ENCODE measurements at regions not wholly inside any gene's neighbourhood (a gene's known extent, or its start where the extent isn't known, plus 50 kb on each side); places are given as distances from the start of the nearest gene placed in this dataset.
"Not testable (repeated sequence)": the region's sequence is repeated elsewhere in the genome, so short reads cannot be mapped to it uniquely, and the experiment has no call there.

DNA sequence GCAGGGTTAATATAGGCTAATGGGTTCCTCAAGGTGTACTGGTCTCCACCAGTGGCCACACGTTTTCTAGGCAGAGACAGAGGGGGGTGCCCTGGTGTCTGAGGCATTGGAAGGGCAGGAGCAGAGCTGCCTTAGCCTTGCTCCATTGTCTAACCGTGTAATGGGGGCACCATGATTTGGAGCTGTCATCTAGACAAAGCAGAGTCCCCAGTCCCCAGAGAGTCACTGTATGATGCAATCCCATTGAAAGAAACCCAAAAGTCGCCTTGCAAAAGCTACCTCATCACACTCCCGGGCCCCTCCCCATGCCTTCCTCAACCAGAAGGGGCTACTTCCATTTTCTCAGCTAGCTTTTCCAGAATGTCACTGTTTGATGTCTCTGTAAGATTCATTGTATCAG lies 487.1 kb downstream of the AACS start:
- DNase-seq (ENCODE audit: low read depth in 2 of 2): no peak

GRCh38 chr12:125561008-125561407 lies 495.8 kb downstream of the AACS start:
- DNase-seq (ENCODE audit: low read depth in 2 of 2): not testable (repeated sequence)

DNA sequence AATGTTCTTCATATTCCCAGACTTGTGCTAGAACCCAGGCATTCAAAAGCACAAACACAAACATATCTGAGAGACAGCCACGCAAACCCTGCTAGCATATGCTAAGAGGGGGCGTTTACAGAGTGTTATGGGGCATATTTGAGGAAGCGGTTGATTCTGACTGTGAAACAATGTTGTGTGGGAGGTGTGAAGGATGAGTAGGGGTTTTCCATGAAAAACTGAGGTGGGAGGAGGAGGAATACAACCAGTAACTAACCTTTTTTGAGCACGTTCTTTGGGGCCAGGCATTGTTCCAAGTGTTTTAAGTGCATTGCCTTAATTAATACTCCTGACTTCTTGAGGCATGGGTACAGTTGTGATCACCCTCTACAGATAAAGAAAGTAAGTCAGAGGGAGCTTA lies 499.5 kb downstream of the AACS start:
- DNase-seq (ENCODE audit: low read depth in 2 of 2): no peak

GRCh38 chr12:125567581-125567980 lies 502.3 kb downstream of the AACS start:
- no peak for DNase-seq (ENCODE audit: low read depth in 2 of 2)

DNA sequence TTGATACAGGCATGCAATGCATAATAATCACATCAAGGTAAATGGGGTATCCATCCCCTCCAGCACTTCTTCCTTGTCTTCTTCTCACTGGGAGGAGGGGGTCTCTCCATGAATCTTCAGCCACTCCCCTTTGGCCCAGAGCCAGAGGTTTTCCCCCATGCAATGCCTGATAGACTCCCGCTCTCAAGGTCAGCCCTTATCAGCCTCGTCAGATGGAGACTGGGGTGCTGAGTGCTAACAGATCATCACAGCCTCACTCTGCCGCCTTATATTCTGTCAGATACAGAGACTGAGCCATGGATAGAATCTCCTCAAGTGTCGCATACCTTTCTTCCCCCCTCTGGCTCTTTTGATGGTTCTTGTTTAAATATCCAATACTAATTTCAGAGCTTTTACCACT lies 503.1 kb downstream of the AACS start:
- no peak for DNase-seq (ENCODE audit: low read depth in 2 of 2)

DNA sequence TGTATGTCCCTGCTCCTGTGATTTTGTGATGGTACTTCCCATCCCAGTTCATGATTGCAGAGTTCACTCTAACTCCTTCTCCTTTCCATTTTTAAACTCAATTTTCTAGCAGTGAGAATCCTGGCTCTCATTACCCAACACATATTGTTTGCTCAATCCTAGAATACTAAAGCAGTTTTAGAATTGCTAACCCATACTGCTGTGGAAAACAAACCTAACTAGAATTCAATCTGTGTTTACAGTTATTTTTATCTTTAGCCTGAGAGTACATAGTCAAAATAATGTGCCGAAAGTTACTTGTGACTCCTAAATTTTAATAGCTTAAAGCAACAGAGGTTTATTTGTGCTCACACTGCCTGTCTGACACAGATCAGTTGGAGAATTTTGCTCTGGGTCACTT lies 508.0 kb downstream of the AACS start:
- no peak for DNase-seq (ENCODE audit: low read depth in 2 of 2)

DNA sequence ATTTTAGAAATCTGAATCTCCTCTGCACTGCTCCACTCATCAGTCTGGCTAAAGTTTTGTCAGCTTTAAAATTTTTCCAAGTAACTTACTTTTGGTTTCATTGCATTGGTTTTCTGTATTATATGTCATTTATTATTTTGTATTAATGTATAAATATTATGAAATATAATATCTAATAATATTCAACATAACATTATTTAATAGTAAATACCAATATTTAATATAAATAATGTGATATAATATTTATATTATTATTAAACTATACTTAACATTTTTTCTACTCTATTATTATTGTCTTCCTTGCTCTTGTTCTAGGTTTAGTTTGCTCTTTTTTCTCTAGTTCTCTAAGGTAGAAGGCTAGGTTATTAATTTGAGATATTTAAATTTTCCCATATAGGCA lies 512.1 kb downstream of the AACS start:
- no peak for DNase-seq (ENCODE audit: low read depth in 2 of 2)

DNA sequence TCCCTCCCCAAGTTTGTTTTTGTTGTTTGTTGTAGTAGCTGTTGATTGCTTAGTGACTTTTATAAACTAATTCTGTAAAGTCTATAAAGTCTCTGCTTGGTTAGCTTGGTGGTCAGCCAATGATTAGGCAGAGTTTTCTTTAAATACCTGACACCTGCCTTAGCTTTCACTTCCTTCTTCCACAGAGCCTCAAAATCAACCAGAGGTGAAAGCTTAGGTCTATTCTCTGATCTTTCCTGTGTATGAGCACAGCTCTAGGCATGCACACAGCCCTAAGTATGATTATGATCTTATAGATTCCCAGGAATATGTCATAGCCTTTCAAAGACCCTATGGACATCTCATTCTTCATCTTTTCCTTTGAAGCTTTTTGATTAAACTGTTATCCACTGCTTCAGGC lies 514.7 kb downstream of the AACS start:
- no peak for DNase-seq (ENCODE audit: low read depth in 2 of 2)

DNA sequence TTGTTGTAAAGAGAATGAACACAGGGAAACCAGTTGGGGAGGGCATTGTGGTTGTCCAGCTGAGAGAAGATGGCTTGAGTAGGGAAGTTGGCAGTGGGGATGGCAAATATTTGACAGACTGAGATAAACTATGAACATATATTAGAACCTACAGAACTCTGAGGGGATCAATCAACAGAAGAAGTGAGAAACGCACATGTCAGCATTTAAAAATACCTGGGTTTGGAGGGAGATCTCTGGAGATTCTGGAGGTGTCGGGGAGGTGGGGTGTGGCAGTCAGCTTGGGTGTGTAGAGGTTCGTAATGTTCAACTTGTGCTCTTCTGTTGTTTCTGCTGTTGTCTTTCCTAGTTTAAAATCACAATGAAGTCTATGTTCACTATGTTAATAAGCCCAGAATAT lies 517.8 kb downstream of the AACS start:
- DNase-seq (ENCODE audit: low read depth in 2 of 2): no peak

DNA sequence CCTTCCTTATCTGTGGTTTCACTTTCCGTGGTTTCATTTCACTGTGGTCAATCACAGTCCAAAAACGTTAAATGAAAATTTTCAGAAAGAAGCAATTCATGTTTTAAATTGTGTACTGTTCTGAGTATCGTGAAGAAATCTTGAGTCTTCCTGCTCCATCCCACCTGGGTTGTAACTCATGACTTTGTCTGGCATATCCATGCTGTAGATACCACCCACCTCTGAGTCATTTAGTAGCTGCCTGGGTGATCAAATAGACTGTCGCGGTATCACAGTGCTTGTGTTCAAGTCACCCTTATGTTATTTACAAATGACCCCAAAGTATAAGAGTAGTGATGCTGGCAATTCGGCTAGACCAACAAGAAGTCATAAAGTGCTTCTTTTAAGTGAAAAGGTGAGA lies 521.2 kb downstream of the AACS start:
- DNase-seq (ENCODE audit: low read depth in 2 of 2): no peak

DNA sequence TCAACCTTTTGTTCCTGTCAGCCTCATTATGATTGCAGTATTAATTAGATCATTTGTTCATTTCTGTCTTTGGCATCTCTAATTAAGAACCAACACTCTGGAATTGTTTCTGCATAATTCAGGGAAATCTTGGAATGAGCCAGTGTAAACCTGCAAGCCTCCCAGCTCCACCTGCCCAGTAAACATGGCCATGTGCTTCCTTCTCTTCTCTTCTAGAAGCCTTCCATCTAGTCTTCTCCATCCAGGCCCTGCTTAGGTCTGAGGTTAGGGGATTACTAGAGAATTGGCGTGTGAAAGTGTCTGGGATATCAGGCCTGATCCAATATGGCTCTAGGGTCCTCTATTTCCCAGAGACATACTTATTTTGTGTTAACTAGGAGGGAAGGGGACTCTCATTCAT lies 528.0 kb downstream of the AACS start:
- no peak for DNase-seq (ENCODE audit: low read depth in 2 of 2)

- DNase-seq (ENCODE audit: low read depth in 2 of 2): no peak
Observed at GRCh38 chr12:125604976-125605375, 539.7 kb downstream of the AACS start.

DNA sequence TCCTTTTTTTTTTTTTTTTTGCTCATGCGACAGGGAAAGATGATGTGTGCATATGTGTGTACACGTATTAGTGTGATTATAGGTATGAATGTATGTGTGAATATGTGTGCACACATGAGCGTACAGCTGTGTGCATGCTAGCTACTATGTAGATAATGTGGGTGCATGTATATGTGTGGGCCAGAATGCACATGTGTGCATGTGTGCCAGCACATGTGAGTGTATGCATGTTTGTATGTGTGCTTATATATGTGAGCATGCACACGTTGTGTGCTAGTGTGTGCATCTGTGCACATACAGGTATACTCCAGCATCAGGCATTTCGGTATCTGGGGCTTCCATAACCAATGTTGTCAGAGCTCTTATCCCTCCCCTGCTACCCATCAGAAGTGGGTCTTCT lies 541.1 kb downstream of the AACS start:
- no peak for DNase-seq (ENCODE audit: low read depth in 2 of 2)

GRCh38 chr12:125610292-125610691 lies 545.1 kb downstream of the AACS start:
- no peak for DNase-seq (ENCODE audit: low read depth in 2 of 2)

DNA sequence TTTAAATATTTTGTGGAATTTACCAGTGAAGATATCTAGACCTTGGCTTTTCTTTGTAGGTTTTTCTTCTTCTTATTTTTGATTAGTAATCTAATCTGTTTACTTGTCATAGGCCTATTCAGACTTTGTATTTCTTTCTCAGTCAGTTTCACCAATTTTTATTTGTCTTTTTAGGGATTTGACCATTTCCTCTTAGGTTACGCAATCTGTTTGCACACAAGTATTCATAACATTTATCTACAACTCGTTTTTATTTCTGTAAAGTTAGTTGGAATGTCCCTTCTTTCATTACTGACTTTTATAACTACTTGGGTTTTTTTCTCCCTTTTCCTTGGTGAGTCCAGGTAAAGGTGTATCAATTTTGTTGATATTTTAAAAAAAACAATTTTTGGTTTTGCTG lies 545.7 kb downstream of the AACS start:
- DNase-seq (ENCODE audit: low read depth in 2 of 2): no peak

- no peak for DNase-seq (ENCODE audit: low read depth in 2 of 2)
Observed at GRCh38 chr12:125614058-125614457, 548.8 kb downstream of the AACS start.

GRCh38 chr12:125619723-125620122 lies 554.5 kb downstream of the AACS start:
- no peak for DNase-seq (ENCODE audit: low read depth in 2 of 2)

DNA sequence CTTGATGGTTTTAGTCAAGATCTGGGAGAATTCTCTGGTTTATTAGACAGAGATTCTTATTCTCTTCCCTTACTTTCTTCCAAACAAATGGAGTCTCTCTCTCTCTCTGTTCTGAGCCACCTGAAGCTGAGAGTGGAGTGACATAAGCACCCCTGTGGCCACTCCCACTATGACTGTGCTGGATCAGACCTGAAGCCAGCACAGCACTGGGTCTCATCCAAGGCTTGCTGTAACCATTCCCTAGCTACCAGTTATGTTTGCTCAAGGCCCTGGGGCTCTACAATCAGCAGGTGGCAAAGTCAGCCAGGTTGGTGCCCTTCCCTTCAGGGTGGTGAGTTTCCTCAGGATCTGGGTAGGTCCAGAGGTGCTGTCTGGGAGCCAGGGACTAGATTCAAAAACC lies 568.5 kb downstream of the AACS start:
- DNase-seq (ENCODE audit: low read depth in 2 of 2): no peak

DNA sequence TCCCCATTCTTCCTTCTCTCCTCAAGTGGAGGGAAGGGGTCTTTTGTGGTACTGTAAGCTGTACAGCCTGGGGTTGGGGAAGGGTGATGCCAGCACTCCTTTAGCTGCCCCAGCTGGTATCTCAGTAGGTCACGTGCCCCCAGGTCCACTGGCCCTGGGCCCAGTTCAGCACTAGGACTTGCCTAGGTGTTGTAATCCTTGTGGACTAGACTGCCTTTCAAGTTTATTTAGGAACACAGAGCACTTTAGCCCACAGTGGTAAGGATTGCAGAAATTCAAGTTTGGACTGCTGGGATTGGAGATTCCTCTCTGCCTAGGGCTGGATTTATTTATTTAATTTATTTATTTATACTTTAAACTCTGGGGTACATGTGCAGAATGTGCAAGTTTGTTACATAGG lies 569.6 kb downstream of the AACS start:
- no peak for DNase-seq (ENCODE audit: low read depth in 2 of 2)

DNA sequence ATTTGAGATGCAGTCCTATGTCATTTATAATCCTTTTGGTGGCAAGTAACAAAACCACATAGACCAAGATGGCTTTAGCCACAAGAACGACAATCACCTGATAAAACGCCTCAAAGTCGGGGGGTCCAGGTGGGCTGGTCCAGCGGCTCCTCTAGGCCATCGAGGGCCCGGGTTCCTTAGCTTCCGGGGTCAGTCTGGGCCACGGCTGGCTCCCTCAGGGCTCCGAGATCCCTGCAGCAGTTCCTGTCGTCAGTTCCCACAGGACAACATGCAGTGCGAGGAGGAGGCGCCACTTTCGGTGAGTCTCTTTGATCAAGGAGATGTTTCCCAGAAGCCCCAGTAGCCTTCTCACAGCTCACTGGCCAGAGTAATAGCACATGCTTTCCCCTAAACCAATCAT lies 574.6 kb downstream of the AACS start:
- no peak for DNase-seq (ENCODE audit: low read depth in 2 of 2)

- no peak for DNase-seq (ENCODE audit: low read depth in 2 of 2)
Observed at GRCh38 chr12:125643055-125643454, 577.8 kb downstream of the AACS start.

- DNase-seq (ENCODE audit: low read depth in 2 of 2): no peak
Observed at GRCh38 chr12:125645724-125646123, 580.5 kb downstream of the AACS start.

DNA sequence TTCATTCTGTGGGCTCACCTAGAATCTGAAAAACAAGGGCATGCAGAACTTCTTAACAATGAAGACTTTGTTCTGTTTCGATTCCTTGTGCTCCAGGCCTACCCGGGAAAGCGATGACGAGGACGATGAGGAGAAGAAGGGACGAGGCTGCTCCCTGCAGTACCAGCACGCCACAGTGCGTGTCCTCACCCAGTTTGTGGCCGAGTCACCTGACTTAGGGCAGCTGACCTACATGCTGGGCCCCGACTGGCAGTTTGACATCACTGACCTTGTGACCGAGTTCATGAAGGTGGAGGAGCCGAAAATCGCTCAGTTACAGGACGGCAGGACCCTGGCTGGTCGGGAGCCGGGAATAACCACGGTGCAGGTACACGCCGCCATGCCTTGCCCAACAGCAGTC lies 585.4 kb downstream of the AACS start:
- DNase-seq (ENCODE audit: low read depth in 2 of 2): no peak

DNA sequence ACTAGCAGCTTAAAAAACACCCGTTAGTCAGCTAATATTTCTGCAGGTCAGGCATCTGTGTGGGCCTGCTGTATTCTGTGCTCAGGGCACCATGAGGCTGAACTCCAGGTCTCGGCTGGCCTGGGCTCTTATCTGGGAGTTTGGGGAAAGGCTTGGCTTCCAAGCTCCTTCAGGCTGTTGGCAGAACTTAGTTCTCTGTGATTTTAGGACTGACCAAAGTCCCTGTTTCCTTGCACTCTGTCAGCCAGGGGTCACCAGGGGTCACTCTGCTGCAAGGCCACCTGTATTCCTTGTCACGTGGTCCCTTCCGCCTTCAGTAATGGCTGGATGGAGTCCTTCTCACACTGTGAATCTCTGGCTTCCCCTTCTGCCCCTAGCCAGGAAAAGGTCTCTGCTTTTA lies 586.4 kb downstream of the AACS start:
- no peak for DNase-seq (ENCODE audit: low read depth in 2 of 2)

- DNase-seq (ENCODE audit: low read depth in 2 of 2): no peak
Observed at GRCh38 chr12:125652681-125653080, 587.4 kb downstream of the AACS start.

All from lung microvascular endothelial cell (primary cell).